ENCODE measurements at regions not wholly inside any gene's neighbourhood (a gene's known extent, or its start where the extent isn't known, plus 50 kb on each side); places are given as distances from the start of the nearest gene placed in this dataset.

DNA sequence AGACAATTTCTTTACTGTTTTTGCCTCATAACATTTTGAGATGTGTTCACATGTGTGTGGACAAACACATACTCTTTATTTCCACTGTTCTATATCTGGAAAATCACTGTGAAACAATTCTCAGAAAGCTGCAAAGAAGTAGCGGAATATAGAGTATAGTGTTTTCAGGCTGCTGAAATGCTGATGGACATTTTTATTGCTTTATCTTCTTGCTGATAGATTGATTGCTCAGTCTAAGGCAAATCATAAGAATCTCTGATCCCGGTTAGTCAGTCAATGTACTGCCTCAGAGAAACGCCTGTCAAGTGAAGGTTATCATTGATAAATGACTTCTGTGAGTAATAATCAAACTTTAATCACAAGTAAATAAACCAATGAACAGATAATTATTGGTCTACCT, 364.9 kb upstream of the CTNND2 start:
- TF ChIP-seq, protein P1, sequence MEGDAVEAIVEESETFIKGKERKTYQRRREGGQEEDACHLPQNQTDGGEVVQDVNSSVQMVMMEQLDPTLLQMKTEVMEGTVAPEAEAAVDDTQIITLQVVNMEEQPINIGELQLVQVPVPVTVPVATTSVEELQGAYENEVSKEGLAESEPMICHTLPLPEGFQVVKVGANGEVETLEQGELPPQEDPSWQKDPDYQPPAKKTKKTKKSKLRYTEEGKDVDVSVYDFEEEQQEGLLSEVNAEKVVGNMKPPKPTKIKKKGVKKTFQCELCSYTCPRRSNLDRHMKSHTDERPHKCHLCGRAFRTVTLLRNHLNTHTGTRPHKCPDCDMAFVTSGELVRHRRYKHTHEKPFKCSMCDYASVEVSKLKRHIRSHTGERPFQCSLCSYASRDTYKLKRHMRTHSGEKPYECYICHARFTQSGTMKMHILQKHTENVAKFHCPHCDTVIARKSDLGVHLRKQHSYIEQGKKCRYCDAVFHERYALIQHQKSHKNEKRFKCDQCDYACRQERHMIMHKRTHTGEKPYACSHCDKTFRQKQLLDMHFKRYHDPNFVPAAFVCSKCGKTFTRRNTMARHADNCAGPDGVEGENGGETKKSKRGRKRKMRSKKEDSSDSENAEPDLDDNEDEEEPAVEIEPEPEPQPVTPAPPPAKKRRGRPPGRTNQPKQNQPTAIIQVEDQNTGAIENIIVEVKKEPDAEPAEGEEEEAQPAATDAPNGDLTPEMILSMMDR (IDR thresholded peaks at IDR 0.05), result no peak
- TF ChIP-seq POLR2A (IDR thresholded peaks at IDR 0.05), result no peak

Data from Peyer's patch (tissue), 4 donors.